SHP77 treated with DMSO at 0.1 percent for 48 hours (cell line): ENCODE measurements at regions not wholly inside any gene's neighbourhood (a gene's known extent, or its start where the extent isn't known, plus 50 kb on each side); places are given as distances from the start of the nearest gene placed in this dataset.

ENCODE experiments used
- DNase-seq: peaks from one replicate; lab custom pipeline; 2025; lab: John Stamatoyannopoulos, UW

GRCh38 chr2:51105811-51106210, 73.9 kb upstream of the NRXN1 start:
- DNase-seq: no peak

GRCh38 chr2:51103205-51103604, 71.3 kb upstream of the NRXN1 start:
- DNase-seq: no peak

GRCh38 chr2:51093016-51093415, 61.1 kb upstream of the NRXN1 start:
- DNase-seq: no peak

GRCh38 chr2:51085420-51086068, 53.6 kb upstream of the NRXN1 start:
- no peak for DNase-seq

GRCh38 chr2:51084750-51085149, 52.8 kb upstream of the NRXN1 start:
- DNase-seq: no peak
